Vagina (tissue), 2 donors: ENCODE measurements at regions not wholly inside any gene's neighbourhood (a gene's known extent, or its start where the extent isn't known, plus 50 kb on each side); places are given as distances from the start of the nearest gene placed in this dataset.

Experiments used
- CTCF ChIP-seq, 3 experiments: fragments of 450-650 bp in 2 of 3; fragments of 200-600 bp in 1 of 3; sonication (generic) in 1 of 3; IDR thresholded peaks; one replicate each; pipeline ENCODE4 v1.5.1; 2017 to 2019; ENCODE audit warnings: antibody characterized with exemption in 3 of 3, mild to moderate bottlenecking in 2 of 3, moderate library complexity in 2 of 3
- POLR2AphosphoS5 ChIP-seq, 2 donors: sonication (generic); formaldehyde crosslinking; IDR thresholded peaks; one replicate each; pipeline ENCODE4 v1.9.0; 2017; ENCODE audit warnings: antibody characterized with exemption in 2 of 2, mild to moderate bottlenecking in 2 of 2, low read depth in 1 of 2; ENCODE audit not compliant: insufficient read depth in 1 of 2

- TF ChIP-seq CTCF (IDR thresholded peaks at IDR 0.05): no peak
- TF ChIP-seq POLR2AphosphoS5 (IDR thresholded peaks at IDR 0.05; ENCODE audit: insufficient read depth in 1 of 2, low read depth in 1 of 2): no peak
Observed at GRCh38 chr10:108591417-108591816, 1331.9 kb downstream of the XPNPEP1 start.
